HCT116 (cell line): ENCODE measurements at regions not wholly inside any gene's neighbourhood (a gene's known extent, or its start where the extent isn't known, plus 50 kb on each side); places are given as distances from the start of the nearest gene placed in this dataset.

Experiments used
- ATAC-seq: fragments of 200-7000 bp; cut with Tn5 transposase; 2 replicates; pipeline ENCODE4 v1.9.1; 2020; ENCODE audit warnings: mild to moderate bottlenecking, moderate library complexity
- BruUV-seq: library from RNA; stranded (reverse); fragments of 400-500 nt; replicated peaks from 2 replicates; lab custom pipeline; 2021; lab: Mats Ljungman, UMichigan
- CTCF ChIA-PET: fragments of 300-600 bp; sonication (Branson Sonifier 250); formaldehyde crosslinking; loops from one replicate; lab custom pipeline; 2021; ENCODE audit warnings: antibody characterized with exemption; lab: Charles Lee
- POLR2A ChIA-PET: fragments of 300-600, 350-600 bp; sonication (Branson Sonifier 250); formaldehyde crosslinking; loops from one replicate; lab custom pipeline; 2021; ENCODE audit warnings: antibody characterized with exemption; lab: Charles Lee
- RAD21 ChIA-PET, 2 experiments: fragments of 300-600 bp; sonication (Branson Sonifier 250); formaldehyde crosslinking; loops; one replicate each; lab custom pipeline; 2023; ENCODE audit warnings: low total read pairs in 2 of 2; ENCODE audit not compliant: uncharacterized antibody in 2 of 2, unreplicated experiment in 2 of 2, low non-redundant PET in 1 of 2; lab: Charles Lee
- DNase-seq: peaks from one replicate; pipeline ENCODE4 v3.0.0-alpha.2; 2010; ENCODE audit warnings: low read depth, low spot score
- H2AFZ ChIP-seq: fragments of 200-600 bp; shearing (Covaris generic), sonication (generic); 2 replicates; pipeline ENCODE4 v1.6.1; 2017; ENCODE audit warnings: low read depth, mixed run types, mixed read lengths, antibody characterized with exemption, low read length; ENCODE audit not compliant: poor library complexity, severe bottlenecking
- H3K27ac ChIP-seq: 2 replicates; pipeline ENCODE4 v1.5.1; 2012; ENCODE audit warnings: low read depth, low read length
- H3K27me3 ChIP-seq: fragments of 200-600 bp; sonication (generic); 2 replicates; pipeline ENCODE4 v1.6.1; 2016; ENCODE audit warnings: mixed run types, low read length, mixed read lengths; ENCODE audit not compliant: insufficient read depth
- H3K36me3 ChIP-seq, 2 experiments: fragments of 200-500 bp in 1 of 2; fragments of 200-600 bp in 1 of 2; sonication (Bioruptor generic) in 1 of 2; sonication (generic) in 1 of 2; 2 replicates each; pipeline versions ENCODE4 v1.5.1 to v1.6.1; 2014 to 2016; ENCODE audit warnings: low read length in 2 of 2, inconsistent platforms in 1 of 2, mixed read lengths in 1 of 2, mixed run types in 1 of 2; ENCODE audit not compliant: insufficient read depth in 2 of 2, control insufficient read depth in 1 of 2
- H3K4me1 ChIP-seq, 2 experiments: fragments of 200-600 bp in 1 of 2; sonication (generic) in 1 of 2; 2 replicates each; pipeline versions ENCODE4 v1.5.1 to v1.6.1; 2012 to 2017; ENCODE audit warnings: low read length in 2 of 2, inconsistent platforms in 1 of 2, mild to moderate bottlenecking in 1 of 2, mixed read lengths in 1 of 2, mixed run types in 1 of 2, moderate library complexity in 1 of 2; ENCODE audit not compliant: insufficient read depth in 2 of 2, control insufficient read depth in 1 of 2
- H3K4me2 ChIP-seq: fragments of 200-600 bp; sonication (generic); 2 replicates; pipeline ENCODE4 v1.6.1; 2017; ENCODE audit warnings: mixed run types, low read length, mixed read lengths
- H3K4me3 ChIP-seq, 2 experiments: fragments of 200-600 bp in 1 of 2; sonication (generic) in 1 of 2; replicated peaks in 1 of 2; 2 replicates each; pipeline ENCODE4 v1.5.1; 2011 to 2016; ENCODE audit warnings: low read length in 2 of 2, control low read depth in 1 of 2, low read depth in 1 of 2, mild to moderate bottlenecking in 1 of 2, mixed read lengths in 1 of 2, mixed run types in 1 of 2
- H3K79me2 ChIP-seq: fragments of 200-600 bp; sonication (generic); 2 replicates; pipeline ENCODE4 v1.6.1; 2017; ENCODE audit warnings: mild to moderate bottlenecking, mixed run types, low read length, moderate library complexity, mixed read lengths; ENCODE audit not compliant: insufficient read depth
- H3K9ac ChIP-seq: fragments of 200-600 bp; sonication (generic); 2 replicates; pipeline ENCODE4 v1.6.1; 2016; ENCODE audit warnings: low read length, mixed read lengths
- H3K9me2 ChIP-seq: fragments of 200-600 bp; sonication (generic), shearing (Covaris generic); 2 replicates; pipeline ENCODE4 v1.6.1; 2017; ENCODE audit warnings: mixed run types, mild to moderate bottlenecking, moderate library complexity; ENCODE audit not compliant: insufficient read depth
- H3K9me3 ChIP-seq, 2 experiments: fragments of 200-500 bp in 1 of 2; fragments of 200-600 bp in 1 of 2; sonication (Bioruptor generic) in 1 of 2; sonication (generic) in 1 of 2; 2 replicates each; pipeline ENCODE4 v1.6.1; 2014 to 2017; ENCODE audit warnings: low read length in 2 of 2, mixed read lengths in 2 of 2, inconsistent platforms in 1 of 2, low read depth in 1 of 2, mild to moderate bottlenecking in 1 of 2, mixed run types in 1 of 2, moderate library complexity in 1 of 2; ENCODE audit not compliant: control insufficient read depth in 1 of 2, insufficient read depth in 1 of 2
- H4K20me1 ChIP-seq: fragments of 200-600 bp; sonication (generic), shearing (Covaris generic); 2 replicates; pipeline ENCODE4 v1.6.1; 2017; ENCODE audit warnings: mixed run types, mild to moderate bottlenecking, moderate library complexity; ENCODE audit not compliant: insufficient read depth
- CBX3 ChIP-seq: IDR thresholded peaks from 2 replicates; pipeline ENCODE4 v1.6.1; 2012; ENCODE audit warnings: low read depth
- CEBPB ChIP-seq: IDR thresholded peaks from 2 replicates; pipeline ENCODE4 v1.6.1; 2012; ENCODE audit warnings: low read depth
- EGR1 ChIP-seq: IDR thresholded peaks from 2 replicates; pipeline ENCODE4 v1.6.1; 2012; ENCODE audit warnings: low read depth
- EZH2phosphoT487 ChIP-seq: fragments of 200-600 bp; IDR thresholded peaks from 2 replicates; pipeline ENCODE4 v1.6.1; 2018; ENCODE audit warnings: antibody characterized with exemption, borderline replicate concordance
- FOSL1 ChIP-seq: IDR thresholded peaks from 2 replicates; pipeline ENCODE4 v1.6.1; 2012; ENCODE audit warnings: low read depth
- JUND ChIP-seq: IDR thresholded peaks from 2 replicates; pipeline ENCODE4 v1.6.1; 2012
- MAX ChIP-seq: IDR thresholded peaks from 2 replicates; pipeline ENCODE4 v1.6.1; 2012
- POLR2AphosphoS5 ChIP-seq: IDR thresholded peaks from 2 replicates; pipeline ENCODE4 v1.6.1; 2011; ENCODE audit warnings: mild to moderate bottlenecking, low read depth, low read length, moderate library complexity
- RAD21 ChIP-seq: IDR thresholded peaks from 2 replicates; pipeline ENCODE4 v1.6.1; 2012; ENCODE audit warnings: low read depth, mild to moderate bottlenecking
- SIN3A ChIP-seq: IDR thresholded peaks from 2 replicates; pipeline ENCODE4 v1.6.1; 2012; ENCODE audit warnings: low read depth
- SP1 ChIP-seq: IDR thresholded peaks from 2 replicates; pipeline ENCODE4 v1.6.1; 2012; ENCODE audit warnings: low read depth
- YY1 ChIP-seq: IDR thresholded peaks from 2 replicates; pipeline ENCODE4 v1.6.1; 2011; ENCODE audit warnings: low read length, low read depth, moderate library complexity, mild to moderate bottlenecking; ENCODE audit not compliant: insufficient replicate concordance; ENCODE audit errors: extremely low read depth
- ZBTB33 ChIP-seq: IDR thresholded peaks from 2 replicates; pipeline ENCODE4 v1.6.1; 2011; ENCODE audit warnings: mild to moderate bottlenecking, low read length, moderate library complexity; ENCODE audit not compliant: insufficient replicate concordance; ENCODE audit errors: extremely low read depth
- ZNF274 ChIP-seq: fragments of 200-500 bp; sonication (Bioruptor generic); IDR thresholded peaks from 2 replicates; pipeline ENCODE4 v1.6.1; 2014; ENCODE audit warnings: mild to moderate bottlenecking, low read depth, low read length, inconsistent platforms
- intact Hi-C: fragments of 100-400 bp; cut with micrococcal nuclease; formaldehyde crosslinking; loops from 2 replicates; pipeline ENCODE4 v1.10.0; 2022
- TF ChIP-seq, protein P1 (sequence below): IDR thresholded peaks from 2 replicates; pipeline ENCODE4 v1.6.1; 2012; ENCODE audit warnings: low read depth

GRCh38 chr17:13362341-13363122 is 239.2 kb downstream of the HS3ST3A1 start:
- peak overlapping the region; percentile 57 for H3K4me2 ChIP-seq
- H3K36me3 ChIP-seq, result no peaks in the 10 kb centered on the region; a peak in 1 of 4 replicates
- H3K79me2 ChIP-seq, result no peaks in the 10 kb centered on the region
- no peaks in the 10 kb centered on the region for H4K20me1 ChIP-seq
- H3K27me3 ChIP-seq, result no peaks in the 10 kb centered on the region
- ChIA-PET POLR2A (no interaction called here), CTCF (no interaction called here), RAD21 (no interaction called here)
- BruUV-seq, result no TSS peak
- H3K9me3 ChIP-seq, result no peaks in the 10 kb centered on the region
- H3K9me2 ChIP-seq, result no peaks in the 10 kb centered on the region
- peak overlapping the region in 1 of 2 experiments; percentile 10; a peak in 1 of 4 replicates for H3K4me3 ChIP-seq
- ATAC-seq, result peak; percentile 60
- no peak for DNase-seq
- TF ChIP-seq SP1 (peak; percentile 48), POLR2AphosphoS5 (no peak), ZNF274 (no peak), YY1 (no peak), CEBPB (peak; percentile 23; the same call in 1 of the 2 replicates), EZH2phosphoT487 (no peak), CBX3 (peak; percentile 33; the same call in 1 of the 2 replicates), SIN3A (no peak), FOSL1 (peak; percentile 68), ZBTB33 (no peak), RAD21 (no peak), MAX (no peak), JUND (peak; percentile 50), EGR1 (peak; percentile 71; the same call in 1 of the 2 replicates)
- TF ChIP-seq, protein P1, sequence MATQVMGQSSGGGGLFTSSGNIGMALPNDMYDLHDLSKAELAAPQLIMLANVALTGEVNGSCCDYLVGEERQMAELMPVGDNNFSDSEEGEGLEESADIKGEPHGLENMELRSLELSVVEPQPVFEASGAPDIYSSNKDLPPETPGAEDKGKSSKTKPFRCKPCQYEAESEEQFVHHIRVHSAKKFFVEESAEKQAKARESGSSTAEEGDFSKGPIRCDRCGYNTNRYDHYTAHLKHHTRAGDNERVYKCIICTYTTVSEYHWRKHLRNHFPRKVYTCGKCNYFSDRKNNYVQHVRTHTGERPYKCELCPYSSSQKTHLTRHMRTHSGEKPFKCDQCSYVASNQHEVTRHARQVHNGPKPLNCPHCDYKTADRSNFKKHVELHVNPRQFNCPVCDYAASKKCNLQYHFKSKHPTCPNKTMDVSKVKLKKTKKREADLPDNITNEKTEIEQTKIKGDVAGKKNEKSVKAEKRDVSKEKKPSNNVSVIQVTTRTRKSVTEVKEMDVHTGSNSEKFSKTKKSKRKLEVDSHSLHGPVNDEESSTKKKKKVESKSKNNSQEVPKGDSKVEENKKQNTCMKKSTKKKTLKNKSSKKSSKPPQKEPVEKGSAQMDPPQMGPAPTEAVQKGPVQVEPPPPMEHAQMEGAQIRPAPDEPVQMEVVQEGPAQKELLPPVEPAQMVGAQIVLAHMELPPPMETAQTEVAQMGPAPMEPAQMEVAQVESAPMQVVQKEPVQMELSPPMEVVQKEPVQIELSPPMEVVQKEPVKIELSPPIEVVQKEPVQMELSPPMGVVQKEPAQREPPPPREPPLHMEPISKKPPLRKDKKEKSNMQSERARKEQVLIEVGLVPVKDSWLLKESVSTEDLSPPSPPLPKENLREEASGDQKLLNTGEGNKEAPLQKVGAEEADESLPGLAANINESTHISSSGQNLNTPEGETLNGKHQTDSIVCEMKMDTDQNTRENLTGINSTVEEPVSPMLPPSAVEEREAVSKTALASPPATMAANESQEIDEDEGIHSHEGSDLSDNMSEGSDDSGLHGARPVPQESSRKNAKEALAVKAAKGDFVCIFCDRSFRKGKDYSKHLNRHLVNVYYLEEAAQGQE, result no peak
- intact Hi-C loops, result no loop called here
- H2AFZ ChIP-seq, result peak overlapping the region; percentile 63
- no peak overlapping the region for H3K27ac ChIP-seq
- no peak overlapping the region for H3K9ac ChIP-seq
- H3K4me1 ChIP-seq, result peaks cover 2 to 15% of the 10 kb centered on the region in 2 experiments; a peak in 3 of 4 replicates
